ENCODE measurements at regions not wholly inside any gene's neighbourhood (a gene's known extent, or its start where the extent isn't known, plus 50 kb on each side); places are given as distances from the start of the nearest gene placed in this dataset.

DNA sequence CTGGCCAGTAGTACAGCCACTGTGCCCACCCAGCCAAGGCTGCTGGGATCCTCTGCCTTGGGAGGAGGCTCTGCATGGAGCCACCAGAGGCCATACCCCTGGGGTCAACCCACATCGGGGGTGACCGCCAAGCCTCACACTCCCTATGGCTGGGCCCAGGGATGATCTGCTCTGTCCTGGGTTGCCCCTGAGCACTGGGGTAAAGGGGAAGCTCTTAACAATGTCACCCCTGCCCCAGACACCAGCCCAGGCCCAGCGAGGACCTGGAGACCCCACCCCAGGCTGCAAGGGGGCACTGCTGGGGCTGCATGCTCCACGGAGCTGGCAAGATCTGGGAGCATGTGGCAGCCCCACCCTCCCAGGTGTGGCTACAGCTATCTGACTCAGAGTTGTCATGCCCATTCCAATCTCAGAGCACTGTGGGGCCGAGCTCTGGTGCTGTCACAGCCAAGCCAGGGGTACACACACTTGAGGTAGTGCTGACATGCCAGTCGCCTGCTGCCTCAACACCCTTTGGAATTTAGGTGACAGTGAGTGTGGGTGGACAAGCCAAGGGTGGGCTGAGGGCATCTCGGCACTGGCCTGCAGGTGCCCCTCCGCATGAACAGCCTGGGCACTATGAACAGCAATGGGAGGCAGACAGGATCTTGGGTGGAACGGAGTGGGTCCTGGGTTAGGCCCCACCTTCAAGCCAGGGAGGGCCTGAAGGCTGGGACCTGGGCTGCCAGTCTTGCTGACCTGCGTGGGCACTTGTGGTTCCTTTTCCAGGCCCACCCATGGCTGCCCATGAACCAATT lies 427.7 kb downstream of the LRRIQ3 start:
- H3K9ac ChIP-seq (ENCODE audit: low read depth, low read length): no peak overlapping the region
- H3K4me1 ChIP-seq (ENCODE audit: control insufficient read depth, insufficient read depth, low read length): no peaks in the 10 kb centered on the region
- H3K9me3 ChIP-seq (replicated peaks; ENCODE audit: low read length): no peaks in the 10 kb centered on the region
- H3K4me2 ChIP-seq (ENCODE audit: low read length): no peak overlapping the region
- H3K27me3 ChIP-seq (ENCODE audit: control insufficient read depth, insufficient read depth, low read length): no peaks in the 10 kb centered on the region
- no peaks in the 10 kb centered on the region for H3K36me3 ChIP-seq (ENCODE audit: insufficient read depth, low read length)
- no peak overlapping the region for H3K4me3 ChIP-seq (ENCODE audit: low read length)

DNA sequence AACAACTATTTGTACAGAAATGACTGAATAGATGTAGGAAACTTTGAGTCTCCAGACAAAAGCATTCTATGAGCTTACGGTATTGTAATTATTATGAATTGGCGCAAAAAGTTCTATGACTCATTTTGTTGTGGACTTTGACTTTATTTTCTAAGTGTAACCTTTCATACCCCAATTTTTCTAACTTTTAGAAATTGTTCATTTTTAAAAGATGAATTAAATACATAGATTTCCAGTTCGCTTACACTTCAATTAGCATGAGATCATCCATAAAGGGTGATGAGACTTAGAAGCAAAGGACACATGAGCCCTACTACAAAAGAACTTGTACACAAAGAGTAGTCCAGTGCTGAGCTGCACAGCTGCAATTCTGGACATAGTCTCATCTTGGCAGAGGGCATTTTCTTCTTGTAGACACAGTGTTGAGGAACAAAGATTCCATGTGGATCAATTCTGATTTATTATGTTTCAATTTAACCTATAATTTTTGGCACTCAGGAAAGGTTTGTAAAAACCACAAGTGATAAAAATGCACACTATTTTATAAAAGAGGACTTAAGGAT lies 431.1 kb downstream of the LRRIQ3 start:
- H3K27me3 ChIP-seq (ENCODE audit: control insufficient read depth, insufficient read depth, low read length): no peaks in the 10 kb centered on the region
- H3K9ac ChIP-seq (ENCODE audit: low read depth, low read length): no peak overlapping the region
- no peaks in the 10 kb centered on the region for H3K36me3 ChIP-seq (ENCODE audit: insufficient read depth, low read length)
- no peaks in the 10 kb centered on the region for H3K4me1 ChIP-seq (ENCODE audit: control insufficient read depth, insufficient read depth, low read length)
- no peak overlapping the region for H3K4me2 ChIP-seq (ENCODE audit: low read length)
- H3K9me3 ChIP-seq (replicated peaks; ENCODE audit: low read length): no peaks in the 10 kb centered on the region
- no peak overlapping the region for H3K4me3 ChIP-seq (ENCODE audit: low read length)

DNA sequence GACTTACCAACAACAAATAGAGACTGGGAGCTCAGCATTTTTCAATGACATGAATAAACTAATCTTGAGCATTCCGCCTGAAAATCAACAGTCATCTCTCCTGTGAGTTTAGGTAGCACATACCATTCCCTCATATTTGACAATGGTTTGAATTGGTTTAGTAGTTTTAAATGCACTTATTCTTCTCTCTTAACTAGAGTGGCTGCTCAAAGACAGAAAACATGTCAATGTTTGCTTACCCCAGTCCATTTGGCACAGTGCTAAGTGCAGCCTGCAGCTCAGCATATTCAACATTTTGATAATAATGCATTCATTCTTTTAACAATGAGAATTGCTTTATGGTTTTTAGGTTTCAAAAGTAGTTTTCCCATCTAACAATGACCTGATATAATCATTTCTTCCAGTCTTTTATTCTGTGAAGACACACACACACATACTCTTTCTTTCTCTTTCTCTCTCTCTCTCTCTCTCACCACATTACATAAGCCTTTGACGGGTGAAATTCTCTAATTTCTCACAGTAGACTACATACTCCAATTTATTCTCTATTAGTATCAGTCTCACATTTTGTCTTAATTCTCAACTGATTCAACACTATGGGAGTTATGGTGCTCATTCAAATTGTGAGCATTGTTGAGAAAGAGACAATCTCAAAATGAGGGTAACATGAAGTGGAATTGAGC lies 432.3 kb downstream of the LRRIQ3 start:
- Histone ChIP-seq H3K9ac (ENCODE audit: low read depth, low read length) (no peak overlapping the region), H3K4me3 (ENCODE audit: low read length) (no peak overlapping the region), H3K27me3 (ENCODE audit: control insufficient read depth, insufficient read depth, low read length) (no peaks in the 10 kb centered on the region), H3K36me3 (ENCODE audit: insufficient read depth, low read length) (no peaks in the 10 kb centered on the region), H3K4me1 (ENCODE audit: control insufficient read depth, insufficient read depth, low read length) (no peaks in the 10 kb centered on the region), H3K9me3 (replicated peaks; ENCODE audit: low read length) (no peaks in the 10 kb centered on the region), H3K4me2 (ENCODE audit: low read length) (no peak overlapping the region)

DNA sequence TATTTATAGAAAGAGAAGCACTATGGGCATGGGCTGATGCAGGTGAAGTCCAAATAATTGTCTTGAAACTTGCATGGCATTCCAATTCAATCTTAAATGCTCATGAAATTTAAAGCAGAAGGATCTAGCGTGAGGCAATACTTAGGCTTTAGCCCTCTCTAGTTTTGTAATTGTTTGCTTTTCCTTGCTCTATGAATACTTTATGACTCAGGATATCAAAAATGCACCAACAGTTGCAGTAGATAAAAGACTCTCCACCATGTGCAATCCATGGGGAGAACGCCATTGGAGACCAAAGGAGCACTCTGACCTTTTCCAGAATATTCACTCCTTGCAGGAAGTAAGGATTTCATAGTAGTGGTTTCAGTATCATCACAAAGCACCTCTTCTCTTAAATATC lies 436.4 kb downstream of the LRRIQ3 start:
- H3K4me3 ChIP-seq (ENCODE audit: low read length): no peak overlapping the region
- H3K27me3 ChIP-seq (ENCODE audit: control insufficient read depth, insufficient read depth, low read length): no peaks in the 10 kb centered on the region
- H3K4me1 ChIP-seq (ENCODE audit: control insufficient read depth, insufficient read depth, low read length): no peaks in the 10 kb centered on the region
- no peaks in the 10 kb centered on the region for H3K36me3 ChIP-seq (ENCODE audit: insufficient read depth, low read length)
- H3K4me2 ChIP-seq (ENCODE audit: low read length): no peak overlapping the region
- H3K9me3 ChIP-seq (replicated peaks; ENCODE audit: low read length): no peaks in the 10 kb centered on the region
- H3K9ac ChIP-seq (ENCODE audit: low read depth, low read length): no peak overlapping the region

DNA sequence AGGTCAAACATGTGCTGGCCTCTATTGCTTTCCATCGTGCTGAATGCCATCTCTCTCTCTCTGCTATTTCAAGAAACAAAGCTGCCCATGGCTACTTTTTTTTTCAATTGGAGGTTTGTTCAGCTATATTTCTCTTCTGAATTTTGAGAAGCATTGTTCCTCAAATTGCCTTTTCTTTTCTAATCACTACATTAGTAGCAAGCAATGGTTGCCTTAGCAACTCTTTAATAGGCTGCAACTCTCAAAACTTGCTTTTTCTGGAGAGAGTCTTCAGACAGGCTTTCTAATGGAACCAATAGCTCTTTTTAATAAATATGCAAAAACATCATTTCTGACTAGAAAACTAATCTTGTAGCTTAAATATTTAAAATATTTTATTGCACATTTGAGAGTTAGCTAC lies 439.0 kb downstream of the LRRIQ3 start:
- Histone ChIP-seq H3K4me1 (ENCODE audit: control insufficient read depth, insufficient read depth, low read length) (no peaks in the 10 kb centered on the region), H3K36me3 (ENCODE audit: insufficient read depth, low read length) (no peaks in the 10 kb centered on the region), H3K9ac (ENCODE audit: low read depth, low read length) (no peak overlapping the region), H3K4me2 (ENCODE audit: low read length) (no peak overlapping the region), H3K27me3 (ENCODE audit: control insufficient read depth, insufficient read depth, low read length) (no peaks in the 10 kb centered on the region), H3K9me3 (replicated peaks; ENCODE audit: low read length) (no peaks in the 10 kb centered on the region), H3K4me3 (ENCODE audit: low read length) (no peak overlapping the region)

DNA sequence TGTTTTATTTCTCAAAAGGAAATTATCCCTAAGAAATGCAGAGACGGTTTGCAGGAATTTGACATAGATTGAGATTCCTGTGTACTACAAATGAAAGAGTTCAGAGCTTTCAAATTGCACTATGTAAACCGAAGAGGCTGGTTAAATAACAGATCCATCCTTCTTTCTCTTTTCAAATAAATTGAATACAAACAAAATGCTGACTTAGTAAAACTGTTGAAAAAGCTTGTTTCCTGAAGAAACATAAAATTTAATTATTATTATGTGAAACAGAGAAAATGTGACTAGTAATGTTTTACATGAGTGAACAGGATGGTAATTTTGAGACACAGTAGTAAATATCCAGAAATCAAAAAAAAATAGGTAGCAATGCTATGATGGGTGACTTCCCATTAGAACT lies 441.2 kb downstream of the LRRIQ3 start:
- no peak overlapping the region for H3K4me2 ChIP-seq (ENCODE audit: low read length)

DNA sequence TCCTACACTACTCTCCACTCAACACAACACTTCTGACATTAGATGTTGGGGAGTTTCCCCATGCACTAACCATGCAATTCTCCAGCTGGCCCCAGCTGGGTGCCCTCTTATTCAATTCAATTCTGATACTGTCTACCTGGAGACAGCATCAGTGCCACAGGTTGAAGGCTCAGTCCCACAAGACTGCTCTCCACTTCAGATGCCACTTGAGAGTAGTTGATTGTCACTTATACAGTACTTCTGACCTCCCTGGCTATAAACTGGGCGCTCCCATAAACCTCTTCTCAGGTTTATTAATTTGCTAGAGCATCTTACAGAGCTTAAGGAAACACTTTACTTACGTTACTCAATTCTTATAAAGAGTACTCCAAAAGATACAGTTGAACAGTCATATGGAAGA lies 442.3 kb downstream of the LRRIQ3 start:
- Histone ChIP-seq H3K9me3 (replicated peaks; ENCODE audit: low read length) (no peaks in the 10 kb centered on the region), H3K9ac (ENCODE audit: low read depth, low read length) (no peak overlapping the region), H3K27me3 (ENCODE audit: control insufficient read depth, insufficient read depth, low read length) (no peaks in the 10 kb centered on the region)

More for the DNA sequence above, 441.2 kb downstream of the LRRIQ3 start:
- H3K27me3 ChIP-seq (ENCODE audit: control insufficient read depth, insufficient read depth, low read length): no peaks in the 10 kb centered on the region
- H3K4me1 ChIP-seq (ENCODE audit: control insufficient read depth, insufficient read depth, low read length): no peaks in the 10 kb centered on the region
- no peak overlapping the region for H3K9ac ChIP-seq (ENCODE audit: low read depth, low read length)
- no peaks in the 10 kb centered on the region for H3K9me3 ChIP-seq (replicated peaks; ENCODE audit: low read length)
- H3K4me3 ChIP-seq (ENCODE audit: low read length): no peak overlapping the region
- H3K36me3 ChIP-seq (ENCODE audit: insufficient read depth, low read length): no peaks in the 10 kb centered on the region

DNA sequence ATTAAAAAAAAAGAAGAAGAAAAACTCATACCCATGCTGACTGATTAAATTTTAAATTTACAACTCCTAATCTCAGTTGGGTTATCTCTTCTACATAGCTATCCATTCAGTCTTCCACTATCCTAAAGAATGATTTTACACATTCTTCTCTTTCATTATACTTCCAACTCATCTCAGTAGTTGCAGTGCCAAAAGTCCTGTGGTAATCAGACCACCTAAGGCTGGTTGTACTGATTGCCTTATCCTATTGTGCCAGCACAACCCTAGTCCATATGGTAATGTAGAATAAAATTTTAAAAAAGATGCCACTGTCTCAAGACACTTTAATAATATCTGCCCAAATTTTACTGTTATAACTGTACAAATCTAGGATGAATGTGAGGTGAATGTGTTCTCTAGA lies 448.0 kb downstream of the LRRIQ3 start:
- Histone ChIP-seq H3K4me3 (ENCODE audit: low read length) (no peak overlapping the region), H3K36me3 (ENCODE audit: insufficient read depth, low read length) (no peaks in the 10 kb centered on the region), H3K27me3 (ENCODE audit: control insufficient read depth, insufficient read depth, low read length) (no peaks in the 10 kb centered on the region), H3K4me1 (ENCODE audit: control insufficient read depth, insufficient read depth, low read length) (no peaks in the 10 kb centered on the region), H3K9me3 (replicated peaks; ENCODE audit: low read length) (no peaks in the 10 kb centered on the region), H3K4me2 (ENCODE audit: low read length) (no peak overlapping the region), H3K9ac (ENCODE audit: low read depth, low read length) (no peak overlapping the region)

More for the DNA sequence above, 442.3 kb downstream of the LRRIQ3 start:
- Histone ChIP-seq H3K4me1 (ENCODE audit: control insufficient read depth, insufficient read depth, low read length) (no peaks in the 10 kb centered on the region), H3K36me3 (ENCODE audit: insufficient read depth, low read length) (no peaks in the 10 kb centered on the region), H3K4me2 (ENCODE audit: low read length) (no peak overlapping the region), H3K4me3 (ENCODE audit: low read length) (no peak overlapping the region)

DNA sequence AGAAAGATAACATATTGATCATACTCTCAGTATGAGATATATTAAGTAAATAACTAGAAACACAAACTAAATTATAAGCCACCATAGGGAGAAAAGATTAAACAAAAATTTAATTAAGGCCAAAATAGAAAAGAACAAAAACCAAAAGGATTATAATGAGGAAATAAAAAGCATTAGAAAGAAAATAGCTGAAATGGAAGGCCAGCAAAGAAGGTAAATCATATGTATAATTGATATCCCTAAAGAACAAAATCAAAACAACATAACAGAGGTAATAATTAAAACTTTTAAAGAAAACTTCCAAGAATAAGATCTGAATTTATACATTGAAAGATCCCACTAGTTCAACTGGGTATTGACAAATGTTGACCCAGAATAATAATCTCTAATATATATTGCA lies 453.0 kb downstream of the LRRIQ3 start:
- no peaks in the 10 kb centered on the region for H3K9me3 ChIP-seq (replicated peaks; ENCODE audit: low read length)
- H3K4me1 ChIP-seq (ENCODE audit: control insufficient read depth, insufficient read depth, low read length): no peaks in the 10 kb centered on the region
- no peaks in the 10 kb centered on the region for H3K36me3 ChIP-seq (ENCODE audit: insufficient read depth, low read length)
- H3K9ac ChIP-seq (ENCODE audit: low read depth, low read length): no peak overlapping the region
- no peak overlapping the region for H3K4me2 ChIP-seq (ENCODE audit: low read length)
- H3K27me3 ChIP-seq (ENCODE audit: control insufficient read depth, insufficient read depth, low read length): no peaks in the 10 kb centered on the region
- no peak overlapping the region for H3K4me3 ChIP-seq (ENCODE audit: low read length)

DNA sequence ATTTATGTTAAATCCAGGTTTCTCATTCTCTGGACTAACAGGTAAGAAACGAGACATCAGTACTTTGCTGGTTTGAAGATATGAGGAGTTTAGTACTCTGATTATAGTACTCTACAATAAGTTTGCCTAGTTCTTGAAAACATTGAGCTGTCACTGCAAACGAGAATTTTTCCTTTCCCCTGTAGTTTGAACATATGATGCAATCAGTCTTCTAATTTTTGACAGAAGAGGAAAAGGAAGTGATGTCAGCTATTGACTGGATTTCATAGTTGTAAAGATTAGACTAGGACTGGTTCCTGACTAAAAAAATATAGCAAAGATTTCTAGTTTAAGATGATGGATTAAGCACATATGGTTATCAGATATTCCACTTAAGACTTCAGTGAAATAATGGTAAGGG lies 461.9 kb downstream of the LRRIQ3 start:
- no peak overlapping the region for H3K4me3 ChIP-seq (ENCODE audit: low read length)
- H3K27me3 ChIP-seq (ENCODE audit: control insufficient read depth, insufficient read depth, low read length): no peaks in the 10 kb centered on the region

DNA sequence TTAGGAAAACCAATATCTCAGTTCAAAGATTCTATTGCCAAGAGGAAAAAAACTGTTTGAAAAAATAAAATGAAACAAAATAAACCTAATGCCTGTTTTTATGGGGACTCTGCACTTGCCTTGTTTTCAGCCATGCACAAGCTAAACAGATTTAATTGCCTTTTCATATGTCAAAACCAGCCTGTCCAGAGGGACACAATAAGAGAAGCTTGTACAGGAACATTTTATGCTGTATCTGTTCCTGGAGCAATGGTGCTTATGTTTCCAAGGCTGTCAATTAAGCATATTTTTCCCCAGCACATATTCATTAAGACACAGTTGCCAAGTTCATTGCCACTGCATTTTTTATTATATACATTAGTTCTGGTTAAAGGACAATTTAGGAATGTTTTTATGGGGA lies 470.9 kb downstream of the LRRIQ3 start:
- no peaks in the 10 kb centered on the region for H3K36me3 ChIP-seq (ENCODE audit: insufficient read depth, low read length)
- no peaks in the 10 kb centered on the region for H3K4me1 ChIP-seq (ENCODE audit: control insufficient read depth, insufficient read depth, low read length)
- no peak overlapping the region for H3K4me2 ChIP-seq (ENCODE audit: low read length)
- H3K9ac ChIP-seq (ENCODE audit: low read depth, low read length): no peak overlapping the region
- no peak overlapping the region for H3K4me3 ChIP-seq (ENCODE audit: low read length)
- no peaks in the 10 kb centered on the region for H3K9me3 ChIP-seq (replicated peaks; ENCODE audit: low read length)
- no peaks in the 10 kb centered on the region for H3K27me3 ChIP-seq (ENCODE audit: control insufficient read depth, insufficient read depth, low read length)

More for the DNA sequence above, 461.9 kb downstream of the LRRIQ3 start:
- H3K9me3 ChIP-seq (replicated peaks; ENCODE audit: low read length): no peaks in the 10 kb centered on the region
- H3K9ac ChIP-seq (ENCODE audit: low read depth, low read length): no peak overlapping the region
- no peaks in the 10 kb centered on the region for H3K4me1 ChIP-seq (ENCODE audit: control insufficient read depth, insufficient read depth, low read length)
- no peaks in the 10 kb centered on the region for H3K36me3 ChIP-seq (ENCODE audit: insufficient read depth, low read length)
- no peak overlapping the region for H3K4me2 ChIP-seq (ENCODE audit: low read length)
